ENCODE measurements at regions not wholly inside any gene's neighbourhood (a gene's known extent, or its start where the extent isn't known, plus 50 kb on each side); places are given as distances from the start of the nearest gene placed in this dataset.

DNA sequence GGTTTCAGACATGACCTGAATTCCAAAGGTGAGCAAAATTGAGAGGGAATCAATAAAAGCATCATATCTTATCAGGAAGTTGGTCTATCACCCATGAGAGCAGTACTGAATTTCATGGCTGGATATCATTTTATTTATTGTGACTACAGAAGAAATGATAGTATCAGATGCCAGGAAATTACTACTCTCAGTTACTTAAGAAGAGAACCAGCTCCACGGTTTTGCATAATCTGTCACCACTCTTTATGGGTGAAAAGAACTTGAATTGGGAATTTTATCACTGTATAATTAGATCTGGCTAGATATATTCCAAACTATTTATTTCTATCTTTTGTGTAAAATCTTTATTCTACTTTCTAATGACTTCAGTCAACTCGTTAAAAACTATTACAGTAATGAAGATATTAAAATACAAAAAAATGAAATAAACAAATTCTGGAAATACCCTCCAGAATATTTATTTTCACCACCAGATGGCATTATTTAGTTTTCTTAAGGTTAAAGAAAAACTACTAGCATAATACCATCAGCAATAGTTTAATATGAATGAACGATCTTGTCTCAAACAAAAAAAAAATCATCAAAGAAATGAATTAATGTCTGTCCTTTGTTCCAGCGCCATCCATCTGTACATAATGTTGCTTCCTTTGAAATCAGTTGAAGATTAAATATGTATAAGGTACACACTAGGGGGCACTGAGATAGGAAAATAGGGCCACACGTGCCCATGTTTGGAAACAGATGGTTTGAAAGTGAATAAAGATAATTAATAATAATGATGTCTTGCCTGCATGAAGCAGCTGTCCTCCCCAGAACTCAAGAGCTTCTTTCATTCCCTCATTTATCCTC lies 84.7 kb upstream of the SLCO6A1 start:
- no peaks in the 10 kb centered on the region for H4K20me1 ChIP-seq (ENCODE audit: insufficient read depth)
- H3K4me2 ChIP-seq (ENCODE audit: low read length), result no peak overlapping the region
- H3K79me2 ChIP-seq (replicated peaks; ENCODE audit: insufficient read depth, low read length), result no peaks in the 10 kb centered on the region

DNA sequence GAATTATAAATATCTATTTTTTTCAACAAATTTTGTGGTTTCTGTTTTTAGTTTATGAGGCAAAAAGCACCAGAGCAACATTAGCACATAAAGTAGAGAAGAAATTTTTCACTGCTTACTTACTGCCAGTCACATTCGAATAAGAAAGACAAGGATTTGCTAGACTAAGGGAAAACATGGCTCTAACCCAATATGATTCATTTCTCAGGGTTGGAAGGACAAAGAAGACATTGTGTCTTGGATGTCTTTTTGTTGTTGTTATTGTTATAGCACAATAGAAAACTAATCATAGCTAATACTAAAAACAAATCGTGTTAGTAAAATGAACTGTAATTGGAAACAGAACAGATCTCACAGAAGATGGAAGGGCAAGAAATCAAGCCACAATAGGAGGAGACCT lies 90.9 kb upstream of the SLCO6A1 start:
- Histone ChIP-seq H3F3A (ENCODE audit: insufficient read depth, low read length, poor library complexity, severe bottlenecking) (no peaks in the 10 kb centered on the region), H3K79me2 (replicated peaks; ENCODE audit: insufficient read depth, low read length) (no peaks in the 10 kb centered on the region), H3K9me3 (ENCODE audit: low read length) (no peaks in the 10 kb centered on the region), H3K4me2 (ENCODE audit: low read length) (no peak overlapping the region), H4K20me1 (ENCODE audit: insufficient read depth) (no peaks in the 10 kb centered on the region), H3K9me2 (ENCODE audit: insufficient read depth, low read length) (no peaks in the 10 kb centered on the region), H3K9ac (ENCODE audit: low read length) (no peak overlapping the region), H2AFZ (ENCODE audit: low read depth, low read length) (no peak overlapping the region), H3K36me3 (ENCODE audit: insufficient read depth, low read length) (no peaks in the 10 kb centered on the region), H3K27me3 (ENCODE audit: insufficient read depth, low read depth, low read length) (no peaks in the 10 kb centered on the region), H3K4me3 (ENCODE audit: low read length) (no peak overlapping the region), H3K27ac (ENCODE audit: low read length) (no peak overlapping the region)
- TF ChIP-seq EP300 (conservative IDR thresholded peaks at IDR 0.05; ENCODE audit: poor library complexity, severe bottlenecking) (no peak), EZH2 (IDR thresholded peaks at IDR 0.05; ENCODE audit: borderline replicate concordance, insufficient read depth, low read length, poor library complexity, severe bottlenecking) (no peak), SMC3 (conservative IDR thresholded peaks at IDR 0.05; ENCODE audit: poor library complexity) (no peak), TAF1 (IDR thresholded peaks at IDR 0.05; ENCODE audit: low read depth) (no peak), REST (IDR thresholded peaks at IDR 0.05; ENCODE audit: borderline replicate concordance) (no peak), MXI1 (conservative IDR thresholded peaks at IDR 0.05; ENCODE audit: poor library complexity, severe bottlenecking) (no peak), POLR2AphosphoS5 (IDR thresholded peaks at IDR 0.05) (no peak), RAD21 (conservative IDR thresholded peaks at IDR 0.05) (no peak)

More for the DNA sequence above, 84.7 kb upstream of the SLCO6A1 start:
- H3K4me3 ChIP-seq (ENCODE audit: low read length), result no peak overlapping the region
- no peak overlapping the region for H3K9ac ChIP-seq (ENCODE audit: low read length)
- no peak overlapping the region for H2AFZ ChIP-seq (ENCODE audit: low read depth, low read length)
- no peaks in the 10 kb centered on the region for H3K9me3 ChIP-seq (ENCODE audit: low read length)
- no peak overlapping the region for H3K27ac ChIP-seq (ENCODE audit: low read length)
- H3K27me3 ChIP-seq (ENCODE audit: insufficient read depth, low read depth, low read length), result no peaks in the 10 kb centered on the region
- no peaks in the 10 kb centered on the region for H3K36me3 ChIP-seq (ENCODE audit: insufficient read depth, low read length)
- no peaks in the 10 kb centered on the region for H3K9me2 ChIP-seq (ENCODE audit: insufficient read depth, low read length)
- no peaks in the 10 kb centered on the region for H3F3A ChIP-seq (ENCODE audit: insufficient read depth, low read length, poor library complexity, severe bottlenecking)
- TF ChIP-seq, protein P1, sequence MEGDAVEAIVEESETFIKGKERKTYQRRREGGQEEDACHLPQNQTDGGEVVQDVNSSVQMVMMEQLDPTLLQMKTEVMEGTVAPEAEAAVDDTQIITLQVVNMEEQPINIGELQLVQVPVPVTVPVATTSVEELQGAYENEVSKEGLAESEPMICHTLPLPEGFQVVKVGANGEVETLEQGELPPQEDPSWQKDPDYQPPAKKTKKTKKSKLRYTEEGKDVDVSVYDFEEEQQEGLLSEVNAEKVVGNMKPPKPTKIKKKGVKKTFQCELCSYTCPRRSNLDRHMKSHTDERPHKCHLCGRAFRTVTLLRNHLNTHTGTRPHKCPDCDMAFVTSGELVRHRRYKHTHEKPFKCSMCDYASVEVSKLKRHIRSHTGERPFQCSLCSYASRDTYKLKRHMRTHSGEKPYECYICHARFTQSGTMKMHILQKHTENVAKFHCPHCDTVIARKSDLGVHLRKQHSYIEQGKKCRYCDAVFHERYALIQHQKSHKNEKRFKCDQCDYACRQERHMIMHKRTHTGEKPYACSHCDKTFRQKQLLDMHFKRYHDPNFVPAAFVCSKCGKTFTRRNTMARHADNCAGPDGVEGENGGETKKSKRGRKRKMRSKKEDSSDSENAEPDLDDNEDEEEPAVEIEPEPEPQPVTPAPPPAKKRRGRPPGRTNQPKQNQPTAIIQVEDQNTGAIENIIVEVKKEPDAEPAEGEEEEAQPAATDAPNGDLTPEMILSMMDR (IDR thresholded peaks at IDR 0.05; ENCODE audit: poor library complexity, severe bottlenecking), result peak; percentile 76
- no peak for TF ChIP-seq POLR2AphosphoS5 (IDR thresholded peaks at IDR 0.05)
- TF ChIP-seq TAF1 (IDR thresholded peaks at IDR 0.05; ENCODE audit: low read depth), result no peak
- TF ChIP-seq EP300 (conservative IDR thresholded peaks at IDR 0.05; ENCODE audit: poor library complexity, severe bottlenecking), result no peak
- TF ChIP-seq RAD21 (conservative IDR thresholded peaks at IDR 0.05), result peak; percentile 84
- no peak for TF ChIP-seq MXI1 (conservative IDR thresholded peaks at IDR 0.05; ENCODE audit: poor library complexity, severe bottlenecking)
- peak; percentile 92 for TF ChIP-seq SMC3 (conservative IDR thresholded peaks at IDR 0.05; ENCODE audit: poor library complexity)
- TF ChIP-seq EZH2 (IDR thresholded peaks at IDR 0.05; ENCODE audit: borderline replicate concordance, insufficient read depth, low read length, poor library complexity, severe bottlenecking), result no peak
